Psoas muscle (tissue), 7 donors: ENCODE measurements at regions not wholly inside any gene's neighbourhood (a gene's known extent, or its start where the extent isn't known, plus 50 kb on each side); places are given as distances from the start of the nearest gene placed in this dataset.

ENCODE experiments used
- ATAC-seq, 4 donors: fragments of 200-7000 bp; cut with Tn5 transposase; one replicate each; pipeline ENCODE4 v1.9.1; 2020; ENCODE audit warnings: moderate library complexity in 3 of 4, mild to moderate bottlenecking in 2 of 4
- DNase-seq, 2 donors: peaks; one replicate each; pipeline ENCODE4 v3.0.0-alpha.2; 2020
- H3K27ac ChIP-seq: fragments of 200-600 bp; one replicate; pipeline ENCODE4 v1.8.0; 2022
- H3K27me3 ChIP-seq, 3 donors: fragments of 200-600 bp in 1 of 3; one replicate each; pipeline versions ENCODE4 v1.6.1 to v1.8.0; 2013 to 2022; ENCODE audit warnings: low read length in 2 of 3, mild to moderate bottlenecking in 2 of 3, moderate library complexity in 1 of 3; ENCODE audit not compliant: insufficient read depth in 3 of 3
- H3K36me3 ChIP-seq, 2 donors: fragments of 200-600 bp in 1 of 2; one replicate each; pipeline versions ENCODE4 v1.6.1 to v1.8.0; 2013 to 2022; ENCODE audit warnings: low read depth in 1 of 2, mild to moderate bottlenecking in 1 of 2, moderate library complexity in 1 of 2; ENCODE audit not compliant: insufficient read depth in 1 of 2
- H3K4me1 ChIP-seq: fragments of 200-600 bp; one replicate; pipeline ENCODE4 v1.8.0; 2022
- H3K4me3 ChIP-seq: fragments of 200-600 bp; one replicate; pipeline ENCODE4 v1.8.0; 2022; ENCODE audit warnings: mild to moderate bottlenecking
- H3K9me3 ChIP-seq: fragments of 200-600 bp; one replicate; pipeline ENCODE4 v1.8.0; 2022
- WGBS, 3 donors: extraction: QIAGEN DNeasy Blood & Tissue Kit; methylation state at CpG; one replicate each; pipeline versions ENCODE4 v1.1.6 to v1.1.7; 2013; 5-methylcytosine and 5-hydroxymethylcytosine counted together
- intact Hi-C, 2 donors: fragments of 100-400 bp; cut with DNase I; formaldehyde crosslinking; loops; one replicate each; pipeline versions ENCODE4 v1.11.0 to v1.14.2; 2022
- TF ChIP-seq, protein P1 (sequence below): fragments of 200-600 bp; IDR thresholded peaks from one replicate; pipeline ENCODE4 v1.8.0; 2022; ENCODE audit warnings: antibody characterized with exemption
- donor health status: healthy with polysubstance abuse.
- donor health status: DM: no; HTN: no; CAD: no; lungs with moderate emphysema.
- donor health status: Bipolar disorder and iron deficiency.
- donor health status: healthy.
- donor health status: DM: yes; HTN: yes; CAD: no.
- donor health status: DM: no; HTN: no; CAD: no.
- donor health status: DM: yes; HTN: yes; CAD: no.

DNA sequence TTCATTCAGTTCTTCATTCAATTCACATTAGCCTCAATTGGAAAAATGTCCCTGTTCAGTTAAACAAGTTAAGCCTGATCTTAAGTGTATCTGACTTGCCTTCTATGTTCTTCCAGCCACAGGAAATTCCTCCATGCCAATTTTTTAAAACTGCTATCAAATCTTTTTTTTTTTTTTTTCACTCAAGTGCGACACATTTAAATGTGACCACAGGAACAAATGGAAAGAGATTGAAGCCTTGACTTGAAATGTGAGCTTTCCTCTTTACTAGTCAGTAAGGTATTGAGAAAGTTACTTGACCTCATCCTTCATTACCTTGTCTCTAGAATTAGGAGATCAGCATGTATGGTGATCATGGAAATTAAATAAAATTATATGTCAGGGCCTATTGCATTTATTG lies 165.1 kb downstream of the SLIT2 start:
- no peaks in the 10 kb centered on the region for H3K36me3 ChIP-seq
- H3K27ac ChIP-seq = no peak overlapping the region
- TF ChIP-seq, protein P1, sequence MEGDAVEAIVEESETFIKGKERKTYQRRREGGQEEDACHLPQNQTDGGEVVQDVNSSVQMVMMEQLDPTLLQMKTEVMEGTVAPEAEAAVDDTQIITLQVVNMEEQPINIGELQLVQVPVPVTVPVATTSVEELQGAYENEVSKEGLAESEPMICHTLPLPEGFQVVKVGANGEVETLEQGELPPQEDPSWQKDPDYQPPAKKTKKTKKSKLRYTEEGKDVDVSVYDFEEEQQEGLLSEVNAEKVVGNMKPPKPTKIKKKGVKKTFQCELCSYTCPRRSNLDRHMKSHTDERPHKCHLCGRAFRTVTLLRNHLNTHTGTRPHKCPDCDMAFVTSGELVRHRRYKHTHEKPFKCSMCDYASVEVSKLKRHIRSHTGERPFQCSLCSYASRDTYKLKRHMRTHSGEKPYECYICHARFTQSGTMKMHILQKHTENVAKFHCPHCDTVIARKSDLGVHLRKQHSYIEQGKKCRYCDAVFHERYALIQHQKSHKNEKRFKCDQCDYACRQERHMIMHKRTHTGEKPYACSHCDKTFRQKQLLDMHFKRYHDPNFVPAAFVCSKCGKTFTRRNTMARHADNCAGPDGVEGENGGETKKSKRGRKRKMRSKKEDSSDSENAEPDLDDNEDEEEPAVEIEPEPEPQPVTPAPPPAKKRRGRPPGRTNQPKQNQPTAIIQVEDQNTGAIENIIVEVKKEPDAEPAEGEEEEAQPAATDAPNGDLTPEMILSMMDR = no peak
- DNase-seq = no peak
- peaks cover 0 to 3% (median 0%) of the 10 kb centered on the region in 3 donors for H3K27me3 ChIP-seq
- intact Hi-C loops = loop anchor here in 1 of 2 donors (10.0 kb wide), 1 partner anchor 102 kb away; no protein-coding TSS in a partner anchor
- H3K4me3 ChIP-seq = no peak overlapping the region
- no peak for ATAC-seq
- no peaks in the 10 kb centered on the region for H3K4me1 ChIP-seq
- 65 to 82% (median 80%) methylated on average over 1 of the region's 1 CpG for WGBS, 3 donors
- H3K9me3 ChIP-seq = no peaks in the 10 kb centered on the region

DNA sequence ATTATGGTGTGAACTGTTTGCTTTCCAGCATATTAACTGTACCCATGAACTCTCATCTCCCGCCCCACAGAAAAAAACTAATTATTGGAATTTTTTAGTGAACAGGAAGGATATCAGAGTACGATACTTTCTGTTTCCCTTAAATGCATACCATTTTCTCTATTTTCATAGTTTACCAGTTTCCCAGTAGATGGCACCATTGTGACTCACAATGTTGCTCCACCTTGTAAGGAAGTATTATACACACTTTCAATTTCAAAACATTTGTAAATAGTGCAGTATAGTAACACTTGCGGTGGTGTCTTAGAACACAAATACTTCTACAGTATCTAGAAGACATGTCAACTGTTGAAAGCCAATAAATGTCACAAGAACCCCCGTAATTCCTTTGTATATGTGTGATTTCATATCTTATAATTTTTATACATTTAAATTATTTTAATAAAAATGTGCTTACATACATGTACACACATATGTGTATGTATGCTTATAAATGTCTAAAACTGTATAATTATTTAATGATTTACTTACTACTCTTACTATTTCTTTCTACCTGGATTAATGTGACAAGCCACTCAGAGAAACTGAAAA lies 167.3 kb downstream of the SLIT2 start:
- Histone ChIP-seq H3K9me3 (no peaks in the 10 kb centered on the region), H3K4me3 (peak overlapping the region; percentile 29), H3K4me1 (no peaks in the 10 kb centered on the region), H3K36me3 (no peaks in the 10 kb centered on the region), H3K27me3 (peaks cover 0 to 3% (median 0%) of the 10 kb centered on the region in 3 donors), H3K27ac (no peak overlapping the region)
- TF ChIP-seq, protein P1 = peak; percentile 45
- DNase-seq = no peak
- ATAC-seq = peak in 2 of 4 donors; percentile 17 to 69
- intact Hi-C loops = loop anchor here in 1 of 2 donors (10.0 kb wide), 1 partner anchor 104 kb away; no protein-coding TSS in a partner anchor
- 21 to 28% (median 22%) methylated on average over 4 of the region's 4 CpGs for WGBS, 3 donors

DNA sequence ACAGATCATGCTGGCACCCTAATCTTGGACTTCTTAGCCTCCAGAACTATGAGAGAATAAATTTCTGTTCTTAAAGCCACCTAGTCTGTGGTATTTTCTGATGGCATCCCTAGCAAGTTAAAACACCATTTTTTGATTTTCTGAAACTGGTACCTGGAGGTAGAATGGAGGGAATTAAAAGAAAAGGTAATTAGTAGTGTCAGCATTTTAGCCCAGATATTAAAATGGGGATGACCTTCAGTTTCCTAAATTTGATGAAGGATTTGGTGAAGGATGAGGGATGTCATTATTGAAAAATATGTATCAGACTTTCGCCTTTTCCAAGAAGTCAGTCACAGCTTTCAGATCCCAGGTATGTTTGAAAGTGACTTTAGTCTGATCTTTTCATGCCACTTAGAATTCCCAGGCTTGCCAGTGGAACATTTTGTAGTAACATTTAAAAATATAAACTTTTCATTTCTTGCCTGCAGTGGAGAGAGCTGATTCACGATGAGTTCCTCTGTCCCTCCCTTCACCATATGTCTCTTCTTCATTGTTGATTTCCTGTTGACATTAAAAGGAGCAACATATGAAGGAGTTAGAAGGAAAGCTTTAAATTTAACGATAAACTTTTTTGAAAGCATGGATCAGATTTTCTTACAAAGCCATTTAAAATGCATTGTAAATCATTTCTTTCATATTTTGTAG lies 169.4 kb downstream of the SLIT2 start:
- no peak overlapping the region for H3K27ac ChIP-seq
- DNase-seq = no peak
- intact Hi-C loops = loop anchor here (10.0 kb wide), 2 partner anchors 124 to 264 kb away; no protein-coding TSS in a partner anchor
- 52 to 58% (median 54%) methylated on average over 3 of the region's 3 CpGs for WGBS, 3 donors
- no peak for ATAC-seq
- H3K9me3 ChIP-seq = no peaks in the 10 kb centered on the region
- H3K4me3 ChIP-seq = no peak overlapping the region
- no peaks in the 10 kb centered on the region for H3K4me1 ChIP-seq
- H3K36me3 ChIP-seq = no peaks in the 10 kb centered on the region
- TF ChIP-seq, protein P1 = no peak
- no peaks in the 10 kb centered on the region for H3K27me3 ChIP-seq

DNA sequence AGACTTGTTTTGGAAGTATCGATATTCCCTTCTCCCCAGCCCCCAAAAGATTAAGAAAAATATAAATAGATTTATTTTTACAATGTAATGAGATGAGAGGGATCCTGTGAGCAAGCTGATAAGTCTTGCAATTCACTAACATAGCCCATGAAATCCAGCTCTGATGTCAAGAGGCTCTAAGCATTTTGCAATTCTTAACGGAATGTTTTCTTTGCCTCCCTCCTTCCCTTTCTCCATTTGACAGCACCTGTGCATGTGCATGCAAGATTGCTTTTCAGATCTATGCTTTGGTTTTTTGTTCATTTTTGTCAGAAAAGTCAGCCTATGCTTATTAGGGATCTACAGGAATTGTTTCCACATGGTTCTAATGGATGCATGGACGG lies 169.9 kb downstream of the SLIT2 start:
- ATAC-seq (no peak), DNase-seq (no peak)
- intact Hi-C loops = loop anchor here (10.0 kb wide), 2 partner anchors 123 to 263 kb away; no protein-coding TSS in a partner anchor
- Histone ChIP-seq H3K4me1 (no peaks in the 10 kb centered on the region), H3K4me3 (no peak overlapping the region), H3K36me3 (no peaks in the 10 kb centered on the region), H3K27ac (no peak overlapping the region), H3K9me3 (no peaks in the 10 kb centered on the region), H3K27me3 (no peaks in the 10 kb centered on the region)
- TF ChIP-seq, protein P1 = no peak
- WGBS, 3 donors = 52 to 57% (median 54%) methylated on average over 3 of the region's 3 CpGs
